K562 (cell line): ENCODE measurements at regions not wholly inside any gene's neighbourhood (a gene's known extent, or its start where the extent isn't known, plus 50 kb on each side); places are given as distances from the start of the nearest gene placed in this dataset.

Experiments
- ATAC-seq: fragments of 200-7000 bp; cut with Tn5 transposase; 3 replicates; pipeline ENCODE4 v1.9.1; 2020; ENCODE audit warnings: moderate library complexity
- BruUV-seq: library from RNA; stranded (reverse); fragments of 400-500 nt; replicated peaks from 2 replicates; lab custom pipeline; 2021; lab: Mats Ljungman, UMichigan
- CTCF ChIA-PET: fragments of 300-600 bp; formaldehyde crosslinking; extraction: SDS; loops from one replicate; lab custom pipeline; 2021; ENCODE audit warnings: low intra/inter-chr PET ratio; lab: Yijun Ruan, JAX
- POLR2A ChIA-PET: fragments of 300-600, 350-650 bp; sonication (Branson Sonifier 250); formaldehyde crosslinking; extraction: SDS; loops from one replicate; lab custom pipeline; 2021; ENCODE audit warnings: antibody characterized with exemption, inconsistent platforms; lab: Yijun Ruan, JAX
- DNase-seq, 4 experiments: peaks; one replicate each; pipeline versions ENCODE4 v3.0.0 to v3.0.0-alpha.2; 2011 to 2018; ENCODE audit warnings: low spot score in 3 of 4, mixed read lengths in 3 of 4; ENCODE audit errors: extremely low read depth in 1 of 4
- FAIRE-seq: peaks from 2 replicates; lab custom pipeline; 2011; peaks lifted over from hg19 to GRCh38; lab: Jason Lieb, UNC
- H2AFZ ChIP-seq: 2 replicates; pipeline ENCODE4 v1.6.0; 2011; ENCODE audit warnings: low read depth, low read length, control low read depth, inconsistent platforms
- H3K27ac ChIP-seq: fragments of 200-600 bp; 3 replicates; pipeline ENCODE4 v1.8.0; 2011; ENCODE audit warnings: low read depth, mild to moderate bottlenecking, control low read depth, inconsistent platforms, low read length, moderate library complexity, mixed read lengths; ENCODE audit errors: extremely low read depth
- H3K27me3 ChIP-seq, 2 experiments: fragments of 300-600 bp in 1 of 2; 2 replicates in 1 of 2; 3 replicates in 1 of 2; pipeline versions ENCODE4 v1.6.0 to v1.8.0; 2011; ENCODE audit warnings: inconsistent platforms in 2 of 2, low read length in 2 of 2, mild to moderate bottlenecking in 1 of 2, mixed read lengths in 1 of 2, moderate library complexity in 1 of 2; ENCODE audit not compliant: control insufficient read depth in 2 of 2, insufficient read depth in 2 of 2
- H3K36me3 ChIP-seq: fragments of 300-600 bp; 3 replicates; pipeline ENCODE4 v1.8.0; 2011; ENCODE audit warnings: mild to moderate bottlenecking, low read length, inconsistent platforms; ENCODE audit not compliant: control insufficient read depth, insufficient read depth
- H3K4me1 ChIP-seq, 2 experiments: fragments of 200-600 bp in 1 of 2; replicated peaks in 1 of 2; 2 replicates in 1 of 2; 3 replicates in 1 of 2; pipeline versions ENCODE4 v1.5.1 to v1.8.0; 2011; ENCODE audit warnings: inconsistent platforms in 2 of 2, low read length in 2 of 2, mild to moderate bottlenecking in 1 of 2, mixed read lengths in 1 of 2, moderate library complexity in 1 of 2; ENCODE audit not compliant: control insufficient read depth in 2 of 2, insufficient read depth in 2 of 2
- H3K4me2 ChIP-seq: 2 replicates; pipeline ENCODE4 v1.6.1; 2011; ENCODE audit warnings: low read length, control low read depth, inconsistent platforms, mixed read lengths; ENCODE audit not compliant: insufficient read depth
- H3K4me3 ChIP-seq: fragments of 200-600 bp; sonication (generic), shearing (Covaris generic); 2 replicates; pipeline ENCODE4 v1.5.1; 2016; ENCODE audit warnings: control low read depth, inconsistent platforms
- H3K79me2 ChIP-seq: fragments of 200-600 bp; 3 replicates; pipeline ENCODE4 v1.8.0; 2011; ENCODE audit warnings: low read length, inconsistent platforms; ENCODE audit not compliant: control insufficient read depth, insufficient read depth
- H3K9ac ChIP-seq, 2 experiments: 2 replicates each; pipeline versions ENCODE4 v1.6.0 to v1.6.1; 2011; ENCODE audit warnings: low read depth in 2 of 2, low read length in 2 of 2, control low read depth in 1 of 2, inconsistent platforms in 1 of 2, mild to moderate bottlenecking in 1 of 2, mixed read lengths in 1 of 2; ENCODE audit not compliant: insufficient read depth in 1 of 2
- H3K9me1 ChIP-seq: one replicate; pipeline ENCODE4 v1.6.0; 2011; ENCODE audit warnings: inconsistent platforms, mild to moderate bottlenecking, low read length, moderate library complexity; ENCODE audit not compliant: control insufficient read depth, insufficient read depth
- H3K9me3 ChIP-seq: replicated peaks from 2 replicates; pipeline ENCODE4 v1.5.1; 2011; ENCODE audit warnings: low read depth, low read length, inconsistent platforms; ENCODE audit not compliant: control insufficient read depth, insufficient read depth
- H4K20me1 ChIP-seq: replicated peaks from 2 replicates; pipeline ENCODE4 v1.6.1; 2011; ENCODE audit warnings: low read length, inconsistent platforms, mixed read lengths; ENCODE audit not compliant: control insufficient read depth, insufficient read depth
- NR4A1 ChIP-seq, 2 experiments: fragments of 250-450 bp in 1 of 2; fragments of 450-650 bp in 1 of 2; sonication (Bioruptor Pico) in 1 of 2; IDR thresholded peaks; 2 replicates each; pipeline versions ENCODE4 v1.4.0 to v1.6.1; 2016 to 2020; ENCODE audit warnings: mild to moderate bottlenecking in 2 of 2, missing compliant biosample characterization in 1 of 2, missing genetic modification characterization in 1 of 2, moderate library complexity in 1 of 2
- WGBS: fragments of 100-300 bp; shearing (Covaris generic); methylation state at CpG from one replicate; pipeline ENCODE4 v1.1.6; 2016; ENCODE audit warnings: low coverage, mixed read lengths; ENCODE audit not compliant: insufficient coverage; ENCODE audit errors: missing lambda C conversion rate; 5-methylcytosine and 5-hydroxymethylcytosine counted together
- in situ Hi-C: fragments of 300-500 bp; cut with MboI; formaldehyde crosslinking; loops from 4 replicates; pipeline ENCODE4 v1.15.0; 2018; ENCODE audit warnings: inconsistent platforms, mixed read lengths
- intact Hi-C: fragments of 100-400 bp; cut with micrococcal nuclease; formaldehyde crosslinking; loops from 2 replicates; pipeline ENCODE4 v1.14.2; 2022

- Histone ChIP-seq H3K27me3 (peaks cover 41 to 65% of the 10 kb centered on the region in 2 experiments), H2AFZ (no peak overlapping the region), H3K4me2 (no peak overlapping the region), H4K20me1 (peaks cover 16% of the 10 kb centered on the region), H3K4me1 (peaks cover 3 to 8% of the 10 kb centered on the region in 2 experiments; a peak in 2 of 5 replicates), H3K9me1 (no peaks in the 10 kb centered on the region), H3K4me3 (no peak overlapping the region), H3K36me3 (no peaks in the 10 kb centered on the region), H3K79me2 (no peaks in the 10 kb centered on the region), H3K9ac (no peak overlapping the region), H3K9me3 (no peaks in the 10 kb centered on the region), H3K27ac (no peak overlapping the region)
- DNase-seq (no peak), ATAC-seq (no peak), FAIRE-seq (no peak)
- CTCF ChIA-PET: no interaction called here
- no peak for TF ChIP-seq NR4A1 (CRISPR knock-in tag; IDR thresholded peaks at IDR 0.05)
- no peak for TF ChIP-seq NR4A1 (tag; IDR thresholded peaks at IDR 0.05)
- POLR2A ChIA-PET: interaction anchor here (0.5 to 1.2 kb wide), 3 partner anchors 23 to 1637 kb away, joined by 3 to 4 read pairs (median 3); partner anchors contain the start of gene PADI6
- in situ Hi-C loops: no loop called here
- WGBS: 3% methylated on average over 17 of the region's 17 CpGs
- no TSS peak for BruUV-seq
- intact Hi-C loops: no loop called here
Measured at GRCh38 chr1:19009126-19009881, 52.8 kb upstream of the IFFO2 start.
